GM12892 (cell line): ENCODE measurements at regions not wholly inside any gene's neighbourhood (a gene's known extent, or its start where the extent isn't known, plus 50 kb on each side); places are given as distances from the start of the nearest gene placed in this dataset.

Source experiments
- DNase-seq: peaks from one replicate; pipeline ENCODE4 v3.0.0; 2011; ENCODE audit not compliant: insufficient read length
- FAIRE-seq: peaks from 2 replicates; lab custom pipeline; 2011; peaks lifted over from hg19 to GRCh38; lab: Jason Lieb, UNC
- POLR2A ChIP-seq: IDR thresholded peaks from 2 replicates; pipeline ENCODE4 v1.6.1; 2011; ENCODE audit warnings: low read depth, low read length, control low read depth
- POLR2AphosphoS5 ChIP-seq: IDR thresholded peaks from 2 replicates; pipeline ENCODE4 v1.6.1; 2011; ENCODE audit warnings: low read depth, low read length, control low read depth
- TAF1 ChIP-seq: IDR thresholded peaks from 2 replicates; pipeline ENCODE4 v1.6.1; 2011; ENCODE audit warnings: low read depth, mild to moderate bottlenecking, control low read depth, low read length, borderline replicate concordance

- TF ChIP-seq TAF1 (no peak), POLR2AphosphoS5 (no peak), POLR2A (no peak)
- no peak for DNase-seq
Observed at GRCh38 chr2:212712466-212712865, 173.9 kb upstream of the ERBB4 start.

GRCh38 chr2:212711856-212712255 is 173.3 kb upstream of the ERBB4 start:
- no peak for FAIRE-seq

More at GRCh38 chr2:212712466-212712865, 173.9 kb upstream of the ERBB4 start:
- no peak for FAIRE-seq

GRCh38 chr2:212709280-212709679 is 170.7 kb upstream of the ERBB4 start:
- DNase-seq (no peak), FAIRE-seq (no peak)
- no peak for TF ChIP-seq TAF1

More at GRCh38 chr2:212711856-212712255, 173.3 kb upstream of the ERBB4 start:
- DNase-seq, result no peak
- no peak for TF ChIP-seq TAF1
- TF ChIP-seq POLR2AphosphoS5, result no peak

GRCh38 chr2:212708355-212708754 is 169.8 kb upstream of the ERBB4 start:
- no peak for TF ChIP-seq POLR2A
- TF ChIP-seq POLR2AphosphoS5, result no peak
- TF ChIP-seq TAF1, result no peak
- DNase-seq, result no peak
- FAIRE-seq, result no peak

GRCh38 chr2:212695426-212695825 is 156.8 kb upstream of the ERBB4 start:
- TF ChIP-seq TAF1 (no peak), POLR2A (no peak), POLR2AphosphoS5 (no peak)
- FAIRE-seq (no peak), DNase-seq (no peak)

GRCh38 chr2:212694398-212694797 is 155.8 kb upstream of the ERBB4 start:
- no peak for FAIRE-seq
- no peak for DNase-seq
- TF ChIP-seq POLR2AphosphoS5 (no peak), POLR2A (no peak), TAF1 (no peak)

- no peak for DNase-seq
- no peak for FAIRE-seq
- TF ChIP-seq POLR2AphosphoS5 (no peak), TAF1 (no peak), POLR2A (no peak)
Observed at GRCh38 chr2:212692466-212692865, 153.9 kb upstream of the ERBB4 start.

- TF ChIP-seq POLR2A (no peak), TAF1 (no peak), POLR2AphosphoS5 (no peak)
- DNase-seq, result peak; percentile 9
- peak; percentile 87 for FAIRE-seq
Observed at GRCh38 chr2:212686285-212686895, 147.8 kb upstream of the ERBB4 start.

GRCh38 chr2:212683346-212684097 is 144.9 kb upstream of the ERBB4 start:
- no peak for TF ChIP-seq TAF1
- TF ChIP-seq POLR2A, result no peak
- no peak for TF ChIP-seq POLR2AphosphoS5
- DNase-seq (no peak), FAIRE-seq (no peak)

- TF ChIP-seq POLR2A (no peak), POLR2AphosphoS5 (no peak), TAF1 (no peak)
- no peak for DNase-seq
- no peak for FAIRE-seq
Observed at GRCh38 chr2:212682937-212683336, 144.3 kb upstream of the ERBB4 start.

GRCh38 chr2:212677466-212677865 is 138.9 kb upstream of the ERBB4 start:
- FAIRE-seq (no peak), DNase-seq (no peak)
- no peak for TF ChIP-seq TAF1
- TF ChIP-seq POLR2AphosphoS5, result no peak
- no peak for TF ChIP-seq POLR2A

GRCh38 chr2:212672186-212672585 is 133.6 kb upstream of the ERBB4 start:
- DNase-seq (no peak), FAIRE-seq (no peak)
- TF ChIP-seq POLR2AphosphoS5, result no peak
- no peak for TF ChIP-seq POLR2A
- no peak for TF ChIP-seq TAF1
